Limb (tissue), 2 donors: ENCODE measurements at regions not wholly inside any gene's neighbourhood (a gene's known extent, or its start where the extent isn't known, plus 50 kb on each side); places are given as distances from the start of the nearest gene placed in this dataset.

ENCODE experiments used
- DNase-seq, 2 donors: peaks; one replicate each; pipeline ENCODE4 v3.0.0-alpha.2; 2016; ENCODE audit errors: extremely low spot score in 2 of 2

DNA sequence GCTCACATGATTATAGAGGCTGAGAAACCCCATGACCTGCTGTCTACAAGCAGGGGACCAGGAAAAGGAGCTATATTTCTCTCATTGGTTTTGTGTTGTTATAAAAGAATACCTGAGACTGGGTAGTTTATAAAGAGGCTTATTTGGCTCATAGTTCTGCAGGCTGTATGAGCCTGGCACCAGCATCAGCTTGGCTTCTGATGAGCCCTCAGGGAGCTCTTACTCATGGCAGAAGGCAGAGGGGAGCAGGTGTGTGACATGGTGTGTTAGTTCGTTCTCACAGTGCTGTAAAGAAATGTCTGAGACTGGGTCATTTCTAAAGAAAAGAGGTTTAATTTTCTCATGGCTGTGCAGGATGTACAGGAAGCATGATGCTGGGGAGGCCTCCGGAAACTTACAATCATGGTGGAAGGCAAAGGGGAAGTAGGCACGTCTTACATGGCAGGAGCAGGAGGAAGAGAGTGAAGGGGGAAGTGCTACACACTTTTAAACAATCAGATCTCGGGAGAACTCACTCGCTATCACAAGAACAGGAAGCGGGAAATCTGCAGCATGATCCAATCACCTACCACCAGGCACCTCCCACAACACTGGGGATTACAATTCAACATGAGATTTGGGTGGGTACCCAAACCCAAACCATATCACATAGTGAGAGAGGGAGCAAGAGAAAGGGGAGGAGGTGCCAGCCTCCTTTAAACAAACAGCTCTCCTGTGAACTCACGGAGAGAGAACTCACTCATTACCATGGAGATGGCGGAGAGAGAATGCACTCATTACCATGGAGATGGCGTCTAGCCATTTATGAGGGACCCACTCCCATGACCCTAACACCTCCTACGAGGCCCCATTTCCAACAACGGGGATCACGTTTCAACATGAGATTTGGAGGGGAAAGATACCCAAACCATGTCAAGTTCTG lies 133.4 kb downstream of the JCAD start:
- no peak for DNase-seq

DNA sequence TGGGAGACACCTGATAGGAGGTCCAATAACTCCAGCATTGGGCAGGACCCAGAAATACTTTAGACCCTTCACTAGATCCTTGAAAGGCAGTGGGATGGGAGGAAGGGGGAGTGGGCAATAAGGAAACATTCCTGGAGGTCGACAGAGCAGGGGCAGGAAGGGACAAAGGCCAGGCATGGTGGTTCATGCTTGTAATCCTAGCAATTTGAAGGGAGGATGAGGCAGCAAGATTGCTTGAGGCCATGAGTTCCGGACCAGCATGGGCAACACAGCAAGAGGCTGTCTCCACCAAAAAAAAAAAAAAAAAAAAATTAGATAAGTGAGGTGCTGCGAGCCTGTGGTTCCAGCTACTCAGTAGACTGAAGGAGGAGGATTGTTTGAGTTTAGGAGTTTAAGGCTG lies 134.9 kb downstream of the JCAD start:
- no peak for DNase-seq

DNA sequence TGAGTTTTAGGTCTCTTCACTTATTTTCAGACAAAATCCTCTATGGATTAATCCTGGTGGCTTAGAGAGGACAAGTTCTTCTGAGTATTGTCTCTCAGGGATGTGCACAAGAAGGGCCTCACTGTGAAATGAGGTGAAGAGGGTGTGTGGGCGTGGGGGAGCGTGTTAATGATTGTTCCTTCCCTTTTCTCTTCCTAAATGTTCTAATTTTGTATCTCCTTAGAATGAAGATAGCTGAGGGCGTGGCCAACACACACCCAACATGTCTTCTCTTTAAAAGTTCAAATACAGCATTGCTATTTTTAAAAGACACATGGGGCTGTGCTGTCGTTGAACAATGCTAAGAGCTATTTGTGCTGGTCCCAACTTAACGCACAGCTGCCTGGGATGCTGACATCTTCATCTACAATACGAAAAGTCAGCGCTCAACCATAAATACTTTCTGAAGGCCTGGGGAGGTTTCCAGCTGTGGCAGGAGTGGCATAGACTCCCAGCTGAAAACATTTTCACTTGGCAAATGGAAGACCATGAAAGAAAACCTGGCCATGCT lies 135.9 kb downstream of the JCAD start:
- no peak for DNase-seq

DNA sequence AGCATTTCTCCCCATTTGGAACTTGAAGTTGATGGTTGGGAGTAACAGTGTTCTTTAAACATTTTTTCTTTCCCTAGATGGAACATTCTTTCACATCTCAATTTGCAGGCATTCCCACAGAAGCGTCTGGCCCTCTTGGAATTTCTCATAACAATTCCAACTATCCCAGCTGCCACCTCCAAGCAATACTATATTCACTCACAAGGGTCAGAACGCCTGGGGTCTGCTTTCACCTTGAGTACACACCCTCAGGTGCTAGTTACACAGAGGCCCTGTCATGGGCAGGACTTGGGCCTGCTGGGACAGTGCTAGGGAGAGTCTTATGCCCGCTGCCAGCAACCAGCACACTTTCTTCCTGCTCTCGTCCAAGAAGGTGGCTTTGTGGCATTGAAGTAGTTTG lies 136.5 kb downstream of the JCAD start:
- DNase-seq: no peak

DNA sequence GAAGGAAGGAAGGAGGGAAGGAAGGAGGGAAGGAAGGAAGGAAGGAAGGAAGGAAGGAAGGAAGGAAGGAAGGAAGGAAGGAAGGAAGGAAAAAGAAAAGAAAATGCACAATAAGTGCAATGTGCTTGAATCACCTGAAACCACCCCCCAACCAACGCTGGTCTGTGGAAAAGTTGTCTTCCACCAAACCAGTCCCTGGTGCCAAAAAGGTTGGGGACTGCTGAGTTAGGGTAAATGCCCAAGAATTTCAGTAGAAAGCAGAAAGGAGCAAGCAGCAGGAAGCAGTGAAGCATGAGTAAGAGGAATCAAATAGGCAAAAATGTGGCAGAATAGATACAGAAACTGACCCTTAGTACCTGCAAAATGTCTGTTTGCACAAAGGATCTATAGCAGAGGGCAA lies 137.2 kb downstream of the JCAD start:
- no peak for DNase-seq

DNA sequence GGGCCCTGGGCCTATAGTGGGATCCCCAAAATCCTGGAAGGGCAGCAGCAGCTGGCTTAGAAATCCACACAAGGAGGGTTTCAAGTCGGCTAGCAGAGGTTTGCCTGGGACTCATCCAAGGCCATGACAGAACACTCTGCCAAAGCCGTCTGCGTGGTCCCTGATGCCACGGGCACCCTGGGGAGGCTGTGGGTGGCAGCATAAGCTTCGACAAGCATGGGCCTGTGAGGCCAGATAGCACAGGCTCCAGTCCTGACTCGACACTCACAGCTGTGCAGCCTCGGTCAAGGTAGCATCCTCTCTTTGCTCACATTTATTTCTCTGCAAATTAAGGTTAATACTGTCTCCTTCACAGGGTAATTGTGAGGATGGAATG lies 138.3 kb downstream of the JCAD start:
- DNase-seq: no peak

DNA sequence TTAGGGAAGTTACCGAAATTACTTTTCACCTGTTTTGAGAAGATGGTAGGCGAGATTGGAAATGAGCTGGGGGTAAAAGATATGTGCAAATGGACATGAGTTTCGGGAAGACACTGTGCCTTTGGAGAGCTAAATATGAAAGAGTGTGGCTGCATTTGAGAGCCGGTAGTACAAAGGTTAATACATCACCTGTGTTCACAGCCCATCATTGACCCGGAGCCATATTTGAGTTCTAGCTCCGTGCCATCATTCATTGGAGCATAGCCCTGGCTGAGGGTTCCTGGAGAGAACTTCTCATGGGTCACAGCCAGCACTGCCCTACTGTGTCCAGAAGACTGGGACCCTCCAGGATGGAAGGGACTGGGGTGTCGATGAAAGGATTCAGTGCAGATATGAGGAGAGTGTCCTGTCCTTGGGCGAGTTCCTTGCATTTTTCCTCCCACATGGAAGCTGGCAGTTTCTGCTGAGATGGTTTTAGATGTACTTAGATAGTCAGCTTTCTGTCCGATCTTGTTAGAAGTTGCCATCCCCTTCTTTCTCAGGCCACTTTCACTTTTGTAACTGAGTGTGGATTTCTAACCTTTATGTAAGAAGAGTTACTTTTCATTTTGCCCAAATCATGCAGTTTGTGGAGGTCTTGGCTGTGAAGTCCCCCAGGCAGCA lies 138.8 kb downstream of the JCAD start:
- DNase-seq: no peak

DNA sequence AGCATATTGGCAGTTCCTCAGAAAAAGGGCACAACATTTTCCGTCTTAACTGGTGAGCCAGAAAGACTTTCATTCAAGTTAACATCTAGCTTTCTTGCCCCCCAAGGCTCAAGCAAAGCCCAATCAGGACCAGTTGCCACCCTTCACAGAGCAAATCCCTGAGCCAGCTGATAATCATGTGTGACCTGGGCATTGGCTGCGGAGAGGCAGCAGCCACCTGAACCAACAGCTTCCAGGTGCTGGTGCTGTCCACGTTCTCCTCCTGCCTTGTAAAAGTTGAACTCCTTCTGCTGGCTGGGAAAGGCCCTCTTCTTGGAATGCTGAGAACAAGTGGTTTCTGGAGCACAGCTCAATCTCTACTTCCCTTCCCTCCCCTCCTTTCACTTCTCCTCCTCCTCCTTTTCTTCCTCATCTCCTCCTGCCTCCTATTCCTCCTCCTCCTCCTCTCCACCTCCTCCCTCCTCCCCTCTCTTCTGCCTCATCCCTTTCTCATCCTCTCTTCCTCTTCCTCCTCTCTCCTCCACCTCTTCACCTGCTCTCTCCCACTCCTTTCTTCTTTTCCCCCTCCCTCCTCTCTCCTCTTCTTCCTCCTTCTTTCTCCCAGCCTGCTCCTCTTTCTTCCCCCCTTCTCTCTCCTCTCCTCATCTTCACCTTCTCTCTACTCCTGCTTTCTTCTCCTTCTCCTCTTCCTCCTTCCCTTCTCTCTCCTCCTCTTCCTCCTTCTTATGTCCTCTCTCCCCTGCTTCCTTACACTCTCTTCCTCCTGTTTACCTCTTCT lies 140.6 kb downstream of the JCAD start:
- no peak for DNase-seq

DNA sequence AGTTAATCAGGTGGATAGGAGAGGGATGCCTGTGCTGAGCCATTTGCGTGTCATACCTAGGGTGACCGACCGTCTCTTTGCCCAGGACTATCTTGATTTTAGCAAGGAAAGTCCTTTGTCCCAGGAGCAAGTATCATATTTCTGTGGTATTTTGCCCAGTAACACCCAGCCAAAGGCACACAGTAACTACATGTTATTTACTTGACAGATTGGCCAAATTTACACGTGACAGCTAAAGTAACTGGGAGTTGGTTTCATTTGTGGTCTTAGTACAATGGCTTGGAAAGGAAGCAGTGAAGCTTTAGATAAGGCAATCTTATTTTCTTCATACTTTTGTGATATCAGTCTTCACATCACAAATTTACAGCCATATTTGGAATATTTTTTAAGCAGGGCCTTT lies 142.1 kb downstream of the JCAD start:
- DNase-seq: no peak

DNA sequence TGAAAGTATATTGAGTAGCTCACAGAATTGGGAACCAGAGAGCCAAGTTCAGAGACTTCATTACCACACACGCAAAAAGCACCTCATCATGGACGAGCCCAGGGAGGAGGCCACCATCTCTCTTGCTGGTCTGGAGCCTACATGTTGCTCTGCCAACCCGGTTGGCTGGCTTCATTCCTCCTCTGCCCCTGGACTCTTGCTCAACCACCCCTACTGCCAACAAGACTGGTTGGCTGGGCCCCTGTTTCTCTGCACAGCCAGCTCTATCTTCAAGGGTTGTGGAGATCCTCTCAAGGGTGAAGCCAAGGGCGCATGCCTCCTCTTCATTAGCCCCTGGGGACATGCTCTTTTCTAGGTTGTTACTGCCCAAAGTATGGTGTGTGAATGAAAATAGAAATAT lies 142.7 kb downstream of the JCAD start:
- DNase-seq: no peak

DNA sequence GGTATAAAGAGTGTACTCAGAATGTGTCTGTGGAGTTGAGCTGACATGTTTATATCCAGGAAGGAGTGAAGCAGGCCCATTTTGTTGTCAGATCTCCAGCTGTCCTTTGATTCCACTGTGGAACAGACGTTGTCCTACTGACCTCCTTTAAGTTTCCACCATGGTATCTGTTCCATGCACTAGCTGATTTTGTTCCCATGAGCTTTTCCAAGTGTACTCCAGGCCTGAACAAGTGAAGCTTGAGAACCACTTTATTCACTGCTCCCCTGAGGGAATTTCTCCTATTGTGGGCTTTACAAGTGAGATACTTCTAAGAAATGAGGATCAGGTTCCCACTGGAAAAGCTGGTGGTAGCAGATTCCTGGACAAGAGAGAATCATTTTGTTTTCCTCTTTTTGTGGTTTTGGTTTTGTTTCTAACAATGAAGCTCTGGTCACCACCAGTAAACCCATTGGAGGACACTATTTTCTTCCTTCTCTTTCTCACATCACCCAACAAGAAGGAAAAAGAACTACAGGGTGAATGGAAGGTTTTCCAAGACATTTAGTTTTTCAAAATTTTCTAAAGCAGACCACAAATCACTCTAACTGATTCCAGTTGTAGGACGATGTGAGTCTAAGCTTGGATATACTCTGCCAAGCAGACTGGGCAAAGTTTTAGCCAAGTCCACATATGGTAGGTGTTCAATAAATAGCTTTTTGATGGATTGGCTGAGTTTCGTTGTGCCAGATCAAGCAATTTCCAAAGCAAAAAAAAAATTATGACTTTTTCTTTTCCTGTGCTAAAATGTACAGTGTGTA lies 144.2 kb downstream of the JCAD start:
- DNase-seq: peak in 1 of 2 donors; percentile 16

DNA sequence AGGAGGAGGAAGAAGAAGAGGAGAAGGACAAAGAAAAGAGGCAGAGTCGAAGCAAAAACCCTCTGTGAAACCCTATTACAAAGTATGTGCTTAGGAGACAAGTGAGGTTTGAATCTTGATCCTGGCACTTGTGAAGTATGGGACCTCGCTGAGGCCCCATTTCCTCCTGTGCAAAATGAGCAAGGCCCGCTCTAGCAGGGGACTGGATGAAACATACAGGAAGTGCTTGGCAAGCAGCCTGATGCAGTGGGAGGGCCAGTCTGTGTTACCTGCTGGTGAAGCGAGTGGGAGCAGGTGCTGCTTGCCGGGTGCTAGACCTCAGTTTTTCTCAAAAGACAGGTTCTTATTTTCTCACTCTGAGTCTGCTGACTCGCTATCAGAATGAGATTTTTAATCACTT lies 150.4 kb downstream of the JCAD start:
- no peak for DNase-seq

DNA sequence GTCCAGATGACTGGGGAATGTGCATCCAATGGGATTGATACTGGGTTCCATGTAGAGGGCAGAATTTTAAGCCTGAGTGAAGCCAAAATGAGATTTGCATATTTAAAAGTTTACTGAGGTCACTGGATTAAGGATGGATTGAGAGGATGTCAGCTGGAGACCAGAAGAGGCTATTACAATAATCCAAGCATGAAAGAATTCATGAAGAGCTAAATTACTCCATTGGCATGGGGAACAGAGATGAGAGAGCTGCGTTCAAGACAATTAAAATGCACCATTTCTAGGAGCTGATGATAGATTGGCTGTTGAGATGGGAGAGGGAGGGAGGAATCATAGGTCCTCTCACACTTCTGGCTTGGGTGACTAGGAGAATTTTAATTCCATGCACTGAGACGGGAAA lies 158.5 kb downstream of the JCAD start:
- DNase-seq: no peak

DNA sequence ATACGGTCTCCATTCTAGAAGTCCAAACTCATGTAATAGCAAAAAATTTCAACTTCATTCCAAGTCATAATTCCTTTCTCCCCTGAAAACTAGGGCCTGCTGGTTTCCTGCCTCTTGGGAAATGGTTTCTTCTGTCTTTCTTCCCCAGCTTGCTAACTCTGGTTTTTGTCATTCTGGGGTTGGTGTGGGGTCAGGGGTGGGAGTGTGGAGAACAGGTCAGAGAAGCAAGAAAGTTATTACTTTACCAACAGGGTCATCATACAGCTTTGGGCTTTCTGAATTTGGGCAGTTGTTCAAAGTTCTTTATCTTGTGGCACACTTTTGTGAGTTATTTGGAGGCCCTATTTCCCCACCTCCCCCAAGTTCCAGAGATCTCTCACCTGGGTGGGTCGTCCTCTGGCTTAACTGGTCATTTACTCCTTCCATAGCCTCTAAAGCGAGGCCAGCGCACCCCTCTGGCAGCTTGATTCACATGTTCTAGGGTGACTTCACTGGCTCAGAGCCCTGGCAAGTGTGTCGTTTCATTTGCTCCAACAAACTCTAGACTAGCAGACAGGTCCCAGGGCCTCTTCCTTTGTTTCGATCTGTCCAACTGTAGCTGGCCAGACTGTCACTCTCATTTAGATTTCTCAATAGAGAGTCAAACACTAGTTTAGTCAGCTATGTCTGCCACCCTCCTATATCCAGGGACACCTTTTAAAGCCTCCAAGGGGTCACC lies 161.2 kb downstream of the JCAD start:
- no peak for DNase-seq

DNA sequence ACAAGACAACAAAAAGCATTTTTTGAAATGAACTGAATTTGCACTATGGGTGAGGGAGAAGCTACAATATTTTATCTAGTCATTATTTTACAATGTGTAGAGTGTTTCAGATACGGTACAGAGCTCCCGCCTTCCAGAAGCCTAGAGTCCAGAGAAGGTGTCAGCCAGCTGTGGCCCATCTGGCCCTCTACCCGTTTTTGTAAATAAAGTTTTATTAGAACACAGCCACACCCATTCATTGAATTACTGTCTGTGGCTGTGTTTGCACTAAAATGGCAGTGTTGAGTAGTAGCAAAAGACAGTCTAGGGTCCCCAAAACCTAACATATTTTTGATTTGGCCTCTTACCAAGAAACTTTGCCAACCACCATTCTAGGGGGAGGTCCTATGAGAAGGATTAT lies 162.0 kb downstream of the JCAD start:
- no peak for DNase-seq

DNA sequence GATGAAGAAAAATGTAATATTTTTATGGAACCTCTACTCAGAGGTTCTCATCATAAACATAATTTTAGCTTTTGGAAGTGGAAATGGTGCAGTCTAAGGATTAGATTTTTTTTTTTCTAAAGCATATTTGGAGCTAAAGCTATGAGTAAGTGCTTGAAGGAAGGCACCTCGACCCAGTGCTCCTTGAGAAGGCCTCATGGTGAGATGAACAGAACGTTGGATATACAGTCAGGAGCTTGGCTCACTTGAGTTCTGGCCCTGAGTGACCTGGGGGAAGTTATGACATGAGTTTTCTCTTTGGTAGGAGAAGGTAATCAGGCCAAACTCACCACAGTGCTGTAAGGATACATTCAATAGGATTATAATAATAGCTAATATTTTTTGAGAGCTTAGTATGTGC lies 163.3 kb downstream of the JCAD start:
- DNase-seq: no peak

DNA sequence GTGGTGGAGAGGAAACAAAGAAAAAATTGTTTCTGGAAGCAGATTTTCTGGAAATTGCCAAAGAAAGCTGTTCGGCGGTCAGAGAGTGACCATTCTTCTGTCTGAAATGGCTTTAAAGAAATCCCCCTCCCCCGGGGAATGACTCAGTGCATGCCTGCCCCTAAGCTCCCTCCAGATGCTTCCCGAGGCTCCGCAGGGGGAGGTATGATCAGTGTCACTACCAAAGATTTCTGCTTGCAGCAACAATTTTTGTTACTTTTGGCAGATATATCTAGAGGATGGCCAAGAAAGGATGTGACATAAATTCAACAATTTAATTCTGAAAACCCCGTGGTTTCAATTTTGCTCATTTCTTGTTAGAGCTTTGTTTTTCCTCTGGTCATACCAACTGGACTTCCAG lies 163.9 kb downstream of the JCAD start:
- peak in 1 of 2 donors; percentile 63 for DNase-seq

DNA sequence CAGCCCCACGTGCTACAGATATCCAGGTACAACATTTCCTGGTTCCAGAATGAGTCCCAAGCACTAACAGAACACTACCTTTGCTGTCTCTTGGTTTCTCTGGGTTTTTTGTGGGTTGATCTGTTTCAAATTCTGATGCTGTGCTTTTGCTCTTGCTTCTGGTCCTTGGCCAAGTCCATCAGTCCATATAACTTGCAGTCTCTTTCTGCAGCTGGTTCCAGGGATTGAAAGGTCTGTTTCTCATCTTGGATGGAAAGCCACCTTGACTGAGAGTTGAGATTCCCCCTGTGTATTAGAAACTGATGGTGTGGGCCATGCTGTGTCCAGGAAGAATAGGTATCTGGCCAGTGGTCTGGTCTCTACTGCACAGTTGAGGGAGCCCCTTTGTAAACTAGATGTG lies 171.1 kb downstream of the JCAD start:
- no peak for DNase-seq

DNA sequence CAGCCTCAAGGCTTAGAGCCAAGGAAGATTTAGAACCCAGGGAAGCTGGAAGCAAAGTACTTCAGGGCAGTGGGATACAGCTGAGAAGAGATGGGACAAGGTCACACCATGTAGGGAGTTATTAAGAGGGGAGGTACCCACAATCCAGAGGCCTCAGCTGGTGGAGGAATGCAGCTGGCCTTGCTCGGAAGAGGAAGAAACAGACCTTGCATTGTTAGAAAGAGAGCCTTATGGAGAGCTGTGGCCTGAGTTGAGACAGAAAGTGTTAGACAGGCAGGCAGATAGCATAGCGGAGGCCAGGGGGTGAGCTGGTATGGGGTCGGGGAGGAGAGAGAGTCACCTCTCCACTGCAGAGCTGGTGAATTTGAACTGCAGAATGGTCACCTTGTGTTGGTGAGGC lies 173.1 kb downstream of the JCAD start:
- no peak for DNase-seq

DNA sequence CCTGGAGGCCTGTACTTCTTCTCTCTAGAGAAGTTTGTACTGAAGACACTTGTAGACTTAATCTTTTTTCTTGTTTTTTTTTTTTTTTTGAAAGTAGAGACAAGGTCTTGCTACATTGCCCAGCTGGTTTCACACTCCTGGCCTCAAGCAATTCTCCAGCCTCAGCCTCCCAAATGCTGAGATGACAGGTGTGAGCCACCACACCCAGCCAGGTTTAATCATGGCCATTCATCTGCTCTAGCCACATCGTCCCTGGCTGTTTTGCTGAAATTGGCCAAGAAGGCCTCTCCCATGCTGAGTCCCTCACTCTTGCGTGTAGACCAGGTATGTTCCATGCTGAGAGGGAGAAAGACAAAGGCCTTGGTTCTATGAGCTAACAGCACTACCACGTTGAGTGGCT lies 176.2 kb downstream of the JCAD start:
- no peak for DNase-seq

DNA sequence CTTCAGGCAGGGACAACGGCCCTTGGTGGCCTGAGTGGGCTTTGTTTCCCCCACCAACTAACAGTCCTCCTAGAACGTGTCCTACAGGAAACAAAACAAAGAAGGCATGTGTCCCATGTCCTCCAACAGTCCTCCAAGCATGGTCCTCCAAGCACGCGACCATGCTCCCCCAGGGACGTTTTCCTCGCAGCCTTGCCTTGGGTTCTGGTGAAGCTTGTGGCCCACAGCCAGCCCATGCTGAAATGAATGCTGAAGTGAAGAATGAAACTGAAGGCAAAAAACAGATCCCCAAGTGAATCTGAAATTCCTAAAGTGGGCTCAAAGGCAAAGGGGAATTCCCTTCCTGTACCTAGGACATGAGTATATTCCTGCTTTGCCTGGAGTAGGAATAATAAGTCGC lies 176.6 kb downstream of the JCAD start:
- no peak for DNase-seq
